HEK293 (cell line): ENCODE measurements at regions not wholly inside any gene's neighbourhood (a gene's known extent, or its start where the extent isn't known, plus 50 kb on each side); places are given as distances from the start of the nearest gene placed in this dataset.

ENCODE experiments used
- CTCF ChIA-PET: fragments of 350-600 bp; formaldehyde crosslinking; extraction: SDS; loops from one replicate; lab custom pipeline; 2021; ENCODE audit warnings: antibody characterized with exemption; lab: Yijun Ruan, JAX
- POLR2A ChIA-PET: fragments of 300-600 bp; formaldehyde crosslinking; extraction: SDS; loops from one replicate; lab custom pipeline; 2020; ENCODE audit warnings: antibody characterized with exemption, inconsistent platforms; lab: Yijun Ruan, JAX
- H3K27ac ChIP-seq: fragments of 200-500 bp; sonication (Bioruptor generic); 2 replicates; pipeline ENCODE4 v1.5.1; 2014; ENCODE audit warnings: low read depth, low read length, control low read depth, inconsistent platforms; ENCODE audit errors: extremely low read depth
- H3K36me3 ChIP-seq, 2 experiments: fragments of 200-500 bp in 1 of 2; sonication (Bioruptor generic) in 1 of 2; 1 replicate in 1 of 2; 2 replicates in 1 of 2; pipeline ENCODE4 v1.5.1; 2014 to 2017; ENCODE audit warnings: inconsistent platforms in 2 of 2, low read length in 2 of 2; ENCODE audit not compliant: control insufficient read depth in 2 of 2, insufficient read depth in 1 of 2
- H3K4me1 ChIP-seq: fragments of 200-500 bp; sonication (Bioruptor generic); 2 replicates; pipeline ENCODE4 v1.5.1; 2014; ENCODE audit warnings: mild to moderate bottlenecking, low read length, inconsistent platforms; ENCODE audit not compliant: control insufficient read depth, insufficient read depth
- H3K4me3 ChIP-seq: 2 replicates; pipeline ENCODE4 v1.5.1; 2011; ENCODE audit warnings: low read depth, mild to moderate bottlenecking, control low read depth, low read length, moderate library complexity
- H3K9me3 ChIP-seq: fragments of 200-500 bp; sonication (Bioruptor generic); 2 replicates; pipeline ENCODE4 v1.5.1; 2014; ENCODE audit warnings: low read depth, low read length, inconsistent platforms; ENCODE audit not compliant: control insufficient read depth, insufficient read depth
- MYNN ChIP-seq: fragments of 450-650 bp; formaldehyde crosslinking; IDR thresholded peaks from 2 replicates; pipeline ENCODE4 v1.5.1; 2016; ENCODE audit warnings: missing biosample characterization, missing genetic modification characterization, borderline replicate concordance
- PRDM1 ChIP-seq: fragments of 450-650 bp; formaldehyde crosslinking; IDR thresholded peaks from 2 replicates; pipeline ENCODE4; 2016; ENCODE audit warnings: missing biosample characterization, missing genetic modification characterization
- REPIN1 ChIP-seq: fragments of 450-650 bp; formaldehyde crosslinking; IDR thresholded peaks from 2 replicates; pipeline ENCODE4 v1.5.1; 2017; ENCODE audit warnings: missing biosample characterization, missing genetic modification characterization, low read depth
- SETDB1 ChIP-seq: IDR thresholded peaks from one replicate; pipeline ENCODE4 v1.6.1; 2017; ENCODE audit warnings: mild to moderate bottlenecking, low read length, moderate library complexity, mixed read lengths; ENCODE audit not compliant: insufficient read length
- TRIM28 ChIP-seq: IDR thresholded peaks from 2 replicates; pipeline ENCODE4 v1.6.1; 2011; ENCODE audit warnings: low read length, control low read depth, borderline replicate concordance
- WT1 ChIP-seq: fragments of 450-650 bp; formaldehyde crosslinking; IDR thresholded peaks from 2 replicates; pipeline ENCODE4 v1.5.1; 2016; ENCODE audit warnings: missing biosample characterization, missing genetic modification characterization
- YY1 ChIP-seq: fragments of 450-650 bp; formaldehyde crosslinking; IDR thresholded peaks from 2 replicates; pipeline ENCODE4 v1.5.1; 2018; ENCODE audit warnings: missing biosample characterization, missing genetic modification characterization
- ZNF133 ChIP-seq: fragments of 450-650 bp; formaldehyde crosslinking; IDR thresholded peaks from 2 replicates; pipeline ENCODE4 v1.5.1; 2016; ENCODE audit warnings: missing biosample characterization, missing genetic modification characterization
- ZNF184 ChIP-seq: fragments of 450-650 bp; IDR thresholded peaks from 2 replicates; pipeline ENCODE4 v1.5.1; 2018; ENCODE audit warnings: missing biosample characterization, mild to moderate bottlenecking, missing genetic modification characterization
- ZNF302 ChIP-seq: fragments of 450-650 bp; formaldehyde crosslinking; IDR thresholded peaks from 2 replicates; pipeline ENCODE4 v1.5.1; 2016; ENCODE audit warnings: missing biosample characterization, missing genetic modification characterization, low read depth
- ZNF335 ChIP-seq: fragments of 450-650 bp; formaldehyde crosslinking; conservative IDR thresholded peaks from 2 replicates; pipeline ENCODE4 v1.5.1; 2016; ENCODE audit warnings: missing biosample characterization, missing genetic modification characterization
- ZNF426 ChIP-seq: fragments of 450-650 bp; formaldehyde crosslinking; IDR thresholded peaks from 2 replicates; pipeline ENCODE4 v1.5.1; 2017; ENCODE audit warnings: missing biosample characterization, missing genetic modification characterization, mild to moderate bottlenecking, inconsistent platforms, moderate library complexity
- ZNF433 ChIP-seq: fragments of 450-650 bp; formaldehyde crosslinking; IDR thresholded peaks from 2 replicates; pipeline ENCODE4 v1.5.1; 2016; ENCODE audit warnings: missing biosample characterization, missing genetic modification characterization, low read depth
- ZNF548 ChIP-seq: fragments of 450-650 bp; formaldehyde crosslinking; IDR thresholded peaks from 2 replicates; pipeline ENCODE4 v1.5.1; 2016; ENCODE audit warnings: missing biosample characterization, missing genetic modification characterization
- ZNF549 ChIP-seq: fragments of 450-650 bp; IDR thresholded peaks from 2 replicates; pipeline ENCODE4 v1.5.1; 2018; ENCODE audit warnings: missing biosample characterization, missing genetic modification characterization, mild to moderate bottlenecking, inconsistent platforms, moderate library complexity
- ZNF560 ChIP-seq: fragments of 450-650 bp; formaldehyde crosslinking; IDR thresholded peaks from 2 replicates; pipeline ENCODE4 v1.5.1; 2017; ENCODE audit warnings: missing biosample characterization, missing genetic modification characterization, borderline replicate concordance
- ZNF596 ChIP-seq: fragments of 450-650 bp; IDR thresholded peaks from 2 replicates; pipeline ENCODE4 v1.5.0; 2018; ENCODE audit warnings: missing biosample characterization, mild to moderate bottlenecking, missing genetic modification characterization, moderate library complexity
- ZNF747 ChIP-seq: fragments of 450-650 bp; formaldehyde crosslinking; IDR thresholded peaks from 2 replicates; pipeline ENCODE4 v1.5.1; 2016; ENCODE audit warnings: missing biosample characterization, missing genetic modification characterization
- ZNF768 ChIP-seq: fragments of 450-650 bp; formaldehyde crosslinking; IDR thresholded peaks from 2 replicates; pipeline ENCODE4 v1.5.1; 2018; ENCODE audit warnings: missing biosample characterization, mild to moderate bottlenecking, missing genetic modification characterization
- ZNF830 ChIP-seq: fragments of 450-650 bp; IDR thresholded peaks from 2 replicates; pipeline ENCODE4 v1.5.0; 2018; ENCODE audit warnings: missing biosample characterization, missing genetic modification characterization, low read depth, mild to moderate bottlenecking, moderate library complexity
- ZSCAN30 ChIP-seq: fragments of 450-650 bp; IDR thresholded peaks from 2 replicates; pipeline ENCODE4 v1.5.1; 2018; ENCODE audit warnings: missing biosample characterization, mild to moderate bottlenecking, missing genetic modification characterization, moderate library complexity
- ZSCAN4 ChIP-seq: fragments of 450-650 bp; formaldehyde crosslinking; IDR thresholded peaks from 2 replicates; pipeline ENCODE4 v1.5.1; 2017; ENCODE audit warnings: missing biosample characterization, missing genetic modification characterization
- TF ChIP-seq, protein P1 (sequence below): fragments of 450-650 bp; formaldehyde crosslinking; IDR thresholded peaks from 2 replicates; pipeline ENCODE4 v1.5.1; 2016; ENCODE audit warnings: missing biosample characterization, missing genetic modification characterization, low read depth
- TF ChIP-seq, protein P2 (sequence below): fragments of 450-650 bp; formaldehyde crosslinking; IDR thresholded peaks from 2 replicates; pipeline ENCODE4 v1.5.1; 2016; ENCODE audit warnings: missing biosample characterization, missing genetic modification characterization
- TF ChIP-seq, protein P3 (sequence below): fragments of 450-650 bp; formaldehyde crosslinking; IDR thresholded peaks from 2 replicates; pipeline ENCODE4 v1.5.1; 2016; ENCODE audit warnings: missing biosample characterization, missing genetic modification characterization

- Histone ChIP-seq H3K36me3 (no peaks in the 10 kb centered on the region), H3K27ac (no peak overlapping the region), H3K4me3 (no peak overlapping the region), H3K9me3 (no peaks in the 10 kb centered on the region), H3K4me1 (no peaks in the 10 kb centered on the region)
- POLR2A ChIA-PET, result no interaction called here
- CTCF ChIA-PET, result interaction anchor here (1.5 kb wide), 1 partner anchor 19 kb away, joined by 3 read pairs; no protein-coding TSS in a partner anchor
- TF ChIP-seq, protein P1, sequence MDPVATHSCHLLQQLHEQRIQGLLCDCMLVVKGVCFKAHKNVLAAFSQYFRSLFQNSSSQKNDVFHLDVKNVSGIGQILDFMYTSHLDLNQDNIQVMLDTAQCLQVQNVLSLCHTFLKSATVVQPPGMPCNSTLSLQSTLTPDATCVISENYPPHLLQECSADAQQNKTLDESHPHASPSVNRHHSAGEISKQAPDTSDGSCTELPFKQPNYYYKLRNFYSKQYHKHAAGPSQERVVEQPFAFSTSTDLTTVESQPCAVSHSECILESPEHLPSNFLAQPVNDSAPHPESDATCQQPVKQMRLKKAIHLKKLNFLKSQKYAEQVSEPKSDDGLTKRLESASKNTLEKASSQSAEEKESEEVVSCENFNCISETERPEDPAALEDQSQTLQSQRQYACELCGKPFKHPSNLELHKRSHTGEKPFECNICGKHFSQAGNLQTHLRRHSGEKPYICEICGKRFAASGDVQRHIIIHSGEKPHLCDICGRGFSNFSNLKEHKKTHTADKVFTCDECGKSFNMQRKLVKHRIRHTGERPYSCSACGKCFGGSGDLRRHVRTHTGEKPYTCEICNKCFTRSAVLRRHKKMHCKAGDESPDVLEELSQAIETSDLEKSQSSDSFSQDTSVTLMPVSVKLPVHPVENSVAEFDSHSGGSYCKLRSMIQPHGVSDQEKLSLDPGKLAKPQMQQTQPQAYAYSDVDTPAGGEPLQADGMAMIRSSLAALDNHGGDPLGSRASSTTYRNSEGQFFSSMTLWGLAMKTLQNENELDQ (tag by site-specific recombination), result no peak
- TF ChIP-seq TRIM28 (no peak), MYNN (tag by site-specific recombination) (no peak), ZNF133 (tag by site-specific recombination) (no peak), ZSCAN4 (tag by site-specific recombination) (no peak)
- TF ChIP-seq, protein P2, sequence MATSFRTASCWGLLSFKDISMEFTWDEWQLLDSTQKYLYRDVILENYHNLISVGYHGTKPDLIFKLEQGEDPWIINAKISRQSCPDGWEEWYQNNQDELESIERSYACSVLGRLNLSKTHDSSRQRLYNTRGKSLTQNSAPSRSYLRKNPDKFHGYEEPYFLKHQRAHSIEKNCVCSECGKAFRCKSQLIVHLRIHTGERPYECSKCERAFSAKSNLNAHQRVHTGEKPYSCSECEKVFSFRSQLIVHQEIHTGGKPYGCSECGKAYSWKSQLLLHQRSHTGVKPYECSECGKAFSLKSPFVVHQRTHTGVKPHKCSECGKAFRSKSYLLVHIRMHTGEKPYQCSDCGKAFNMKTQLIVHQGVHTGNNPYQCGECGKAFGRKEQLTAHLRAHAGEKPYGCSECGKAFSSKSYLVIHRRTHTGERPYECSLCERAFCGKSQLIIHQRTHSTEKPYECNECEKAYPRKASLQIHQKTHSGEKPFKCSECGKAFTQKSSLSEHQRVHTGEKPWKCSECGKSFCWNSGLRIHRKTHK (tag by site-specific recombination), result no peak
Measured at GRCh38 chr2:209316141-209316540, 107.7 kb upstream of the MAP2 start.

DNA sequence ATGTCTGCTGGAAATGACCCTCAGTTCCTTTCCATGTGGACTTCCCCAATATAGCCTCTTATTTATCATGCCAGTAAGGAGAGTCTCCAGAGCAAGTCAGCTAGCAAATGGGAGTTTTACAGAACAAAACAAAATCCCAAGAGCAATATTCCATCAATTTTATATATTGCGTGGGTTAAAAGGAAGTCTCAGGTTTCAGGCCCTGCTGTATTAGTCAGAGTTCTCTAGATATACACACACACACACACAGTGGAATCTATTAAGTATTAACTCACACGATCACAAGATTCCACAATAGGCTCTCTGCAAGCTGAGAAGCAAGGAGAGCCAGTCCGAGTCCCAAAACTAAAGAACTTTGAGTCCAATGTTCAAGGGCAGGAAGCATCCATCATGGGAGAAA lies 102.8 kb upstream of the MAP2 start:
- H3K36me3 ChIP-seq, result no peaks in the 10 kb centered on the region
- TF ChIP-seq REPIN1 (no peak), ZNF596 (tag by site-specific recombination) (no peak), ZNF747 (tag by site-specific recombination) (no peak), WT1 (tag by site-specific recombination) (no peak), SETDB1 (no peak), ZNF768 (tag by site-specific recombination) (no peak), ZNF548 (tag by site-specific recombination) (no peak), ZNF549 (tag by site-specific recombination) (no peak), YY1 (tag by site-specific recombination) (no peak), ZNF335 (no peak), ZNF302 (tag by site-specific recombination) (no peak), ZNF433 (no peak), ZSCAN30 (tag by site-specific recombination) (no peak), ZNF184 (tag by site-specific recombination) (no peak), ZNF830 (tag by site-specific recombination) (no peak), ZNF560 (tag by site-specific recombination) (no peak), ZNF426 (tag by site-specific recombination) (no peak), PRDM1 (tag by site-specific recombination) (no peak)
- TF ChIP-seq, protein P2 (tag by site-specific recombination), result no peak
- TF ChIP-seq, protein P3, sequence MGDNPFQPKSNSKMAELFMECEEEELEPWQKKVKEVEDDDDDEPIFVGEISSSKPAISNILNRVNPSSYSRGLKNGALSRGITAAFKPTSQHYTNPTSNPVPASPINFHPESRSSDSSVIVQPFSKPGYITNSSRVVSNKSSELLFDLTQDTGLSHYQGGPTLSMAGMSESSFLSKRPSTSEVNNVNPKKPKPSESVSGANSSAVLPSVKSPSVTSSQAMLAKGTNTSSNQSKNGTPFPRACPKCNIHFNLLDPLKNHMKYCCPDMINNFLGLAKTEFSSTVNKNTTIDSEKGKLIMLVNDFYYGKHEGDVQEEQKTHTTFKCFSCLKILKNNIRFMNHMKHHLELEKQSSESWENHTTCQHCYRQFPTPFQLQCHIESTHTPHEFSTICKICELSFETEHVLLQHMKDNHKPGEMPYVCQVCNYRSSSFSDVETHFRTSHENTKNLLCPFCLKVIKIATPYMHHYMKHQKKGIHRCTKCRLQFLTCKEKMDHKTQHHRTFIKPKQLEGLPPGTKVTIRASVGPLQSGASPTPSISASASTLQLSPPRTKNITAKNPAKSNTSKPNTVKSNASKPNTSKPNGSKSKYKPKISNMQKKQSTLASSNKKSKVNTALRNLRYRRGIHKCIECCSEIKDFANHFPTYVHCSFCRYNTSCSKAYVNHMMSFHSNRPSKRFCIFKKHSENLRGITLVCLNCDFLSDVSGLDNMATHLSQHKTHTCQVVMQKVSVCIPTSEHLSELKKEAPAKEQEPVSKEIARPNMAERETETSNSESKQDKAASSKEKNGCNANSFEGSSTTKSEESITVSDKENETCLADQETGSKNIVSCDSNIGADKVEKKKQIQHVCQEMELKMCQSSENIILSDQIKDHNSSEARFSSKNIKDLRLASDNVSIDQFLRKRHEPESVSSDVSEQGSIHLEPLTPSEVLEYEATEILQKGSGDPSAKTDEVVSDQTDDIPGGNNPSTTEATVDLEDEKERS, result no peak
- H3K9me3 ChIP-seq, result no peaks in the 10 kb centered on the region
- no peak overlapping the region for H3K4me3 ChIP-seq
- POLR2A ChIA-PET, result no interaction called here
- CTCF ChIA-PET, result interaction anchor here (2.1 kb wide), 1 partner anchor 13 kb away, joined by 10 read pairs; no protein-coding TSS in a partner anchor
- no peak overlapping the region for H3K27ac ChIP-seq
- H3K4me1 ChIP-seq, result no peaks in the 10 kb centered on the region
